Spinal cord (tissue), 9 donors: ENCODE measurements at regions not wholly inside any gene's neighbourhood (a gene's known extent, or its start where the extent isn't known, plus 50 kb on each side); places are given as distances from the start of the nearest gene placed in this dataset.

Experiments
- DNase-seq, 6 donors: peaks; one replicate each; pipeline versions ENCODE4 v3.0.0 to v3.0.0-alpha.2; 2013 to 2015; ENCODE audit warnings: low spot score in 6 of 6, low read depth in 4 of 6
- H3K27ac ChIP-seq: one replicate; pipeline ENCODE4 v1.5.1; 2013; ENCODE audit warnings: low read depth, low read length, control low read depth
- H3K27me3 ChIP-seq: one replicate; pipeline ENCODE4 v1.6.1; 2013; ENCODE audit warnings: low read length; ENCODE audit not compliant: control insufficient read depth, insufficient read depth
- H3K36me3 ChIP-seq: one replicate; pipeline ENCODE4 v1.6.1; 2013; ENCODE audit warnings: low read length; ENCODE audit not compliant: control insufficient read depth, insufficient read depth
- H3K4me1 ChIP-seq: one replicate; pipeline ENCODE4 v1.6.1; 2013; ENCODE audit warnings: low read length; ENCODE audit not compliant: control insufficient read depth, insufficient read depth
- H3K4me3 ChIP-seq: one replicate; pipeline ENCODE4 v1.5.1; 2013; ENCODE audit warnings: low read depth, low read length, control low read depth
- H3K9me3 ChIP-seq: one replicate; pipeline ENCODE4 v1.6.1; 2013; ENCODE audit warnings: low read length; ENCODE audit not compliant: control insufficient read depth, insufficient read depth
- WGBS: methylation state at CpG from one replicate; pipeline ENCODE4 v1.1.5; 2013; ENCODE audit warnings: missing lambda C conversion rate; ENCODE audit not compliant: insufficient coverage; 5-methylcytosine and 5-hydroxymethylcytosine counted together
- donor health status: healthy.

- Histone ChIP-seq H3K4me3 (no peak overlapping the region), H3K9me3 (no peaks in the 10 kb centered on the region), H3K27me3 (no peaks in the 10 kb centered on the region), H3K27ac (no peak overlapping the region), H3K36me3 (no peaks in the 10 kb centered on the region), H3K4me1 (no peaks in the 10 kb centered on the region)
- DNase-seq: no peak
- 100% methylated on average over 3 of the region's 4 CpGs for WGBS
Measured at GRCh38 chr1:5189384-5189783, 535.0 kb downstream of the AJAP1 start.

GRCh38 chr1:5165762-5166161 lies 511.4 kb downstream of the AJAP1 start:
- no peaks in the 10 kb centered on the region for H3K27me3 ChIP-seq
- 61% methylated on average over 8 of the region's 8 CpGs for WGBS
- H3K27ac ChIP-seq: no peak overlapping the region
- peak in 1 of 6 donors; percentile 61 for DNase-seq
- H3K9me3 ChIP-seq: no peaks in the 10 kb centered on the region
- H3K4me3 ChIP-seq: no peak overlapping the region
- H3K36me3 ChIP-seq: no peaks in the 10 kb centered on the region
- no peaks in the 10 kb centered on the region for H3K4me1 ChIP-seq

GRCh38 chr1:5164158-5164557 lies 509.7 kb downstream of the AJAP1 start:
- Histone ChIP-seq H3K36me3 (no peaks in the 10 kb centered on the region), H3K27ac (no peak overlapping the region), H3K9me3 (no peaks in the 10 kb centered on the region), H3K4me3 (no peak overlapping the region), H3K27me3 (no peaks in the 10 kb centered on the region), H3K4me1 (no peaks in the 10 kb centered on the region)
- 80% methylated on average over 4 of the region's 5 CpGs for WGBS
- DNase-seq: no peak

- DNase-seq: no peak
- no peak overlapping the region for H3K27ac ChIP-seq
- no peak overlapping the region for H3K4me3 ChIP-seq
- no peaks in the 10 kb centered on the region for H3K36me3 ChIP-seq
- WGBS: no CpG with 5 or more reads among the region's 4 CpGs
- no peaks in the 10 kb centered on the region for H3K4me1 ChIP-seq
- H3K27me3 ChIP-seq: no peaks in the 10 kb centered on the region
- no peaks in the 10 kb centered on the region for H3K9me3 ChIP-seq
Measured at GRCh38 chr1:5161372-5161771, 507.0 kb downstream of the AJAP1 start.

GRCh38 chr1:5157175-5157574 lies 502.8 kb downstream of the AJAP1 start:
- no peak overlapping the region for H3K27ac ChIP-seq
- H3K36me3 ChIP-seq: no peaks in the 10 kb centered on the region
- H3K4me3 ChIP-seq: no peak overlapping the region
- no peak for DNase-seq
- no peaks in the 10 kb centered on the region for H3K4me1 ChIP-seq
- H3K9me3 ChIP-seq: no peaks in the 10 kb centered on the region
- WGBS: 64% methylated on average over 4 of the region's 4 CpGs
- H3K27me3 ChIP-seq: no peaks in the 10 kb centered on the region

- Histone ChIP-seq H3K27me3 (no peaks in the 10 kb centered on the region), H3K27ac (no peak overlapping the region), H3K9me3 (no peaks in the 10 kb centered on the region), H3K36me3 (no peaks in the 10 kb centered on the region), H3K4me1 (no peaks in the 10 kb centered on the region), H3K4me3 (no peak overlapping the region)
- peak in 2 of 6 donors; percentile 80 to 84 for DNase-seq
- 53% methylated on average over 6 of the region's 7 CpGs for WGBS
Measured at GRCh38 chr1:5156416-5157120, 502.2 kb downstream of the AJAP1 start.

- Histone ChIP-seq H3K4me3 (no peak overlapping the region), H3K27ac (no peak overlapping the region), H3K9me3 (no peaks in the 10 kb centered on the region), H3K27me3 (no peaks in the 10 kb centered on the region), H3K36me3 (no peaks in the 10 kb centered on the region), H3K4me1 (no peaks in the 10 kb centered on the region)
- DNase-seq: peak in 2 of 6 donors; percentile 54 to 70
- 87% methylated on average over 7 of the region's 9 CpGs for WGBS
Measured at GRCh38 chr1:5151511-5151910, 497.1 kb downstream of the AJAP1 start.

GRCh38 chr1:5150191-5150590 lies 495.8 kb downstream of the AJAP1 start:
- Histone ChIP-seq H3K9me3 (no peaks in the 10 kb centered on the region), H3K36me3 (no peaks in the 10 kb centered on the region), H3K4me3 (no peak overlapping the region), H3K27me3 (no peaks in the 10 kb centered on the region), H3K4me1 (no peaks in the 10 kb centered on the region), H3K27ac (no peak overlapping the region)
- WGBS: 58% methylated on average over 1 of the region's 2 CpGs
- peak in 2 of 6 donors; percentile 29 to 40 for DNase-seq

GRCh38 chr1:5147806-5148205 lies 493.4 kb downstream of the AJAP1 start:
- DNase-seq: peak in 1 of 6 donors; percentile 86
- Histone ChIP-seq H3K27ac (no peak overlapping the region), H3K9me3 (no peaks in the 10 kb centered on the region), H3K36me3 (no peaks in the 10 kb centered on the region), H3K27me3 (no peaks in the 10 kb centered on the region), H3K4me3 (no peak overlapping the region), H3K4me1 (peaks cover 4% of the 10 kb centered on the region)
- WGBS: no CpG with 5 or more reads among the region's 1 CpG

GRCh38 chr1:5142389-5142788 lies 488.0 kb downstream of the AJAP1 start:
- H3K27me3 ChIP-seq: no peaks in the 10 kb centered on the region
- peaks cover 6% of the 10 kb centered on the region for H3K4me1 ChIP-seq
- no peaks in the 10 kb centered on the region for H3K36me3 ChIP-seq
- H3K4me3 ChIP-seq: no peak overlapping the region
- no peak for DNase-seq
- WGBS: 78% methylated on average over 1 of the region's 3 CpGs
- no peaks in the 10 kb centered on the region for H3K9me3 ChIP-seq
- H3K27ac ChIP-seq: no peak overlapping the region
